Kidney (tissue), 13 donors: ENCODE measurements at regions not wholly inside any gene's neighbourhood (a gene's known extent, or its start where the extent isn't known, plus 50 kb on each side); places are given as distances from the start of the nearest gene placed in this dataset.

Source experiments
- DNase-seq, 5 donors: peaks; one replicate each; pipeline ENCODE4 v3.0.0-alpha.2; 2013 to 2020
- FAIRE-seq: peaks from 2 replicates; lab custom pipeline; 2012; peaks lifted over from hg19 to GRCh38; lab: Jason Lieb, UNC
- H3K27ac ChIP-seq, 2 donors: one replicate each; pipeline ENCODE4 v1.7.0; 2013; ENCODE audit warnings: low read depth in 2 of 2, low read length in 2 of 2, inconsistent platforms in 1 of 2
- H3K27me3 ChIP-seq: one replicate; pipeline ENCODE4 v1.7.1; 2013; ENCODE audit warnings: low read length, inconsistent platforms; ENCODE audit not compliant: control insufficient read depth, insufficient read depth
- H3K36me3 ChIP-seq, 3 donors: one replicate each; pipeline versions ENCODE4 v1.7.0 to v1.7.1; 2013; ENCODE audit warnings: low read length in 3 of 3, control low read depth in 1 of 3, inconsistent platforms in 1 of 3; ENCODE audit not compliant: insufficient read depth in 3 of 3, control insufficient read depth in 2 of 3
- H3K4me1 ChIP-seq, 3 donors: one replicate each; pipeline versions ENCODE4 v1.7.0 to v1.7.1; 2013; ENCODE audit warnings: low read length in 3 of 3, inconsistent platforms in 1 of 3, low read depth in 1 of 3; ENCODE audit not compliant: control insufficient read depth in 2 of 3, insufficient read depth in 2 of 3
- H3K4me3 ChIP-seq, 3 donors: one replicate each; pipeline versions ENCODE4 v1.7.0 to v1.8.1; 2013; ENCODE audit warnings: low read length in 3 of 3, control low read depth in 1 of 3, inconsistent platforms in 1 of 3
- H3K9ac ChIP-seq, 3 donors: one replicate each; pipeline versions ENCODE4 v1.7.0 to v1.7.1; 2013; ENCODE audit warnings: low read length in 3 of 3, control low read depth in 1 of 3, inconsistent platforms in 1 of 3
- H3K9me3 ChIP-seq, 3 donors: one replicate each; pipeline versions ENCODE4 v1.7.0 to v1.7.1; 2013; ENCODE audit warnings: low read length in 3 of 3, control low read depth in 1 of 3, inconsistent platforms in 1 of 3; ENCODE audit not compliant: control insufficient read depth in 2 of 3, insufficient read depth in 1 of 3
- CTCF ChIP-seq: IDR thresholded peaks from 3 replicates; pipeline ENCODE4 v1.5.1; 2012; ENCODE audit warnings: mild to moderate bottlenecking, moderate library complexity, borderline replicate concordance; ENCODE audit not compliant: insufficient read depth; ENCODE audit errors: extremely low read depth
- intact Hi-C: fragments of 100-400 bp; cut with DNase I; formaldehyde crosslinking; loops from one replicate; pipeline ENCODE4 v1.11.1; 2022
- donor health status: control.
- donor health status: control.
- donor health status: control.
- donor health status: control.
- donor health status: control.
- donor health status: DM: yes; HTN: yes; CAD: no.
- donor health status: Normal renal cell carcinoma (clear cell type).

- intact Hi-C loops = no loop called here
- no peak overlapping the region for H3K4me3 ChIP-seq
- no peaks in the 10 kb centered on the region for H3K9me3 ChIP-seq
- H3K27me3 ChIP-seq = no peaks in the 10 kb centered on the region
- no peaks in the 10 kb centered on the region for H3K4me1 ChIP-seq
- FAIRE-seq (peak; percentile 32), DNase-seq (no peak)
- H3K27ac ChIP-seq = no peak overlapping the region
- no peak overlapping the region for H3K9ac ChIP-seq
- TF ChIP-seq CTCF = no peak
- no peaks in the 10 kb centered on the region for H3K36me3 ChIP-seq
Measured at GRCh38 chrX:114152130-114152529, 431.8 kb upstream of the HTR2C start.

- Histone ChIP-seq H3K9me3 (no peaks in the 10 kb centered on the region), H3K27ac (no peak overlapping the region), H3K4me1 (no peaks in the 10 kb centered on the region), H3K4me3 (no peak overlapping the region), H3K27me3 (no peaks in the 10 kb centered on the region), H3K9ac (no peak overlapping the region), H3K36me3 (no peaks in the 10 kb centered on the region)
- no peak for FAIRE-seq
- no peak for TF ChIP-seq CTCF
- intact Hi-C loops = no loop called here
- no peak for DNase-seq
Measured at GRCh38 chrX:114134465-114134864, 449.4 kb upstream of the HTR2C start.

- Histone ChIP-seq H3K27ac (no peak overlapping the region), H3K9ac (no peak overlapping the region), H3K4me3 (no peak overlapping the region), H3K36me3 (no peaks in the 10 kb centered on the region), H3K4me1 (no peaks in the 10 kb centered on the region), H3K9me3 (no peaks in the 10 kb centered on the region), H3K27me3 (no peaks in the 10 kb centered on the region)
- intact Hi-C loops = no loop called here
- FAIRE-seq (no peak), DNase-seq (peak in 2 of 5 donors; percentile 16 to 35)
- TF ChIP-seq CTCF = no peak
Measured at GRCh38 chrX:114127411-114128025, 456.4 kb upstream of the HTR2C start.

GRCh38 chrX:114127005-114127404 lies 456.9 kb upstream of the HTR2C start:
- H3K36me3 ChIP-seq = no peaks in the 10 kb centered on the region
- FAIRE-seq (no peak), DNase-seq (peak in 1 of 5 donors; percentile 41)
- H3K9ac ChIP-seq = no peak overlapping the region
- no peaks in the 10 kb centered on the region for H3K9me3 ChIP-seq
- no peak overlapping the region for H3K4me3 ChIP-seq
- intact Hi-C loops = no loop called here
- no peaks in the 10 kb centered on the region for H3K4me1 ChIP-seq
- H3K27ac ChIP-seq = no peak overlapping the region
- H3K27me3 ChIP-seq = no peaks in the 10 kb centered on the region
- no peak for TF ChIP-seq CTCF
